ENCODE measurements at regions not wholly inside any gene's neighbourhood (a gene's known extent, or its start where the extent isn't known, plus 50 kb on each side); places are given as distances from the start of the nearest gene placed in this dataset.
"Not testable (repeated sequence)": the region's sequence is repeated elsewhere in the genome, so short reads cannot be mapped to it uniquely, and the experiment has no call there.

GRCh38 chr4:104549736-104550135 is 55.0 kb upstream of the CXXC4 start:
- no peak for DNase-seq (ENCODE audit: low spot score)

GRCh38 chr4:104559502-104559901 is 64.8 kb upstream of the CXXC4 start:
- no peak for DNase-seq (ENCODE audit: low spot score)

- peak; percentile 18 for DNase-seq (ENCODE audit: low spot score)
Observed at GRCh38 chr4:104571341-104571740, 76.6 kb upstream of the CXXC4 start.

DNA sequence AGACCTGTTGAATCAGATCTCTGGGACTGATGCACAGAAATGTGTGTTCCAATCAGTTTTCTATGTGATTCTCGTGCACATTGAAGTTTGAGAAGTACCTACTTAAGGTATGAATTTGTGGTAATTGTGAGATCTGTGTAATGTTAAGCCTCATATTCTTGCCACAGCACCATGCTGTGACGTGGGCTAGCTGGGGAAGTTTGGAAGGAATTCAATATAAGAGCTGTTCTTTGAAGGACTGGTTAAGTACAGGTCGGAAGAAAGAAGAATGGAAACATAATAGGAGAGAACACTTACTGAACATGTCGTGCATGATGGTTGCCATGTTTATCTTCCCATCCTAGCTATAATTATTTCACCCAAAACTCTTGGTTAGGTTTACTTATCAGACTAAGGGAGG is 79.7 kb upstream of the CXXC4 start:
- DNase-seq (ENCODE audit: low spot score): no peak

DNA sequence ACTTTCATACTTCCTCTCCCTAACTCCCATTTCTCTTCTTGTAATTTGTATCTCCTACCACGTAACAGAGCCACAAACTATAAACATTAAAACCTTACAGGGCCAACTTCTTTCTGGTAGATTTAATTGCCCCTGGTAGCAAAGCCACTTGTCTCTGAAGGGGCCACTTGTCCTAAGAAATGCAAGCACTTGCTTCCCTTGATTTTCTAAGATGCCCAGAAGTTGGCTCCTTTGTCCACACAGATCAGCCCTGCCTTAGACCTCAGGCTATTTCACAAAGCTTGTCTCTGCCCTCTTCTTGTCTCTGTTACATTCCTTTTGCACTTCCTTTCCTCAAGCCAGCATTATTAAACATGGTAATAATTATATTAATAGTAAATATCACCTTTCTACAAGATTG is 80.6 kb upstream of the CXXC4 start:
- DNase-seq (ENCODE audit: low spot score): no peak

GRCh38 chr4:104577405-104577804 is 82.7 kb upstream of the CXXC4 start:
- no peak for DNase-seq (ENCODE audit: low spot score)

DNA sequence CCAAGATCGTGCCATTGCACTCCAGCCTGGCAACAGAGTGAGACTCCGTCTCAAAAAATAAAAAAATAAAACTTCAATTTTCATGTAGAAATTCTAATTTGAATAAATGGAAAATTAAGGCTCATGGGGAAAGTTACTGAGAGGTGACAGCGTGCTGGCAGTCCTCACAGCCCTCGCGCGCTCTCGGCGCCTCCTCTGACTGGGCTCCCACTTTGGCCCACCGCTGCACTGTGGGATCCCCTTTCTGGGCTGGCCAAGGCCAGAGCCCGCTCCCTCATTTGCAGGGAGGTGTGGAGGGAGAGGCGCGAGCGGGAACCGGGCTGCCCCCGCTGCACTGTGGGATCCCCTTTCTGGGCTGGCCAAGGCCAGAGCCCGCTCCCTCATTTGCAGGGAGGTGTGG is 86.8 kb upstream of the CXXC4 start:
- not testable (repeated sequence) for DNase-seq (ENCODE audit: low spot score)

DNA sequence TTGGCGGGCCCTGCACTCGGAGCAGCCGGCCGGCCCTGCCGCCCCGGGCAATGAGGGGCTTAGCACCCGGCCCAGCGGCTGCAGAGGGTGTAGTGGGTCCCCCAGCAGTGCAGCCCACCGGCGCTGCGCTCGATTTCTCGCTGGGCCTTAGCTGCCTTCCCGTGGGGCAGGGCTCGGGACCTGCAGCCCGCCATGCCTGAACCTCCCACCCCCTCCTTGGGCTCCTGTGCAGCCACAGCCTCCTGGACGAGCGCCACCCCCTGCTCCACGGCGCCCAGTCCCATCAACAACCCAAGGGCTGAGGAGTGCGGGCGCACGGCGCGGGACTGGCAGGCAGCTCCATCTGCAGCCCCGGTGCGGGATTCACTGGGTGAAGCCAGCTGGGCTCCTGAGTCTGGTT is 87.4 kb upstream of the CXXC4 start:
- not testable (repeated sequence) for DNase-seq (ENCODE audit: low spot score)

- no peak for DNase-seq (ENCODE audit: low spot score)
Observed at GRCh38 chr4:104589264-104589868, 94.7 kb upstream of the CXXC4 start.

- DNase-seq (ENCODE audit: low spot score): peak; percentile 47
Observed at GRCh38 chr4:104591510-104591911, 96.8 kb upstream of the CXXC4 start.

- DNase-seq (ENCODE audit: low spot score): no peak
Observed at GRCh38 chr4:104592183-104592582, 97.5 kb upstream of the CXXC4 start.

DNA sequence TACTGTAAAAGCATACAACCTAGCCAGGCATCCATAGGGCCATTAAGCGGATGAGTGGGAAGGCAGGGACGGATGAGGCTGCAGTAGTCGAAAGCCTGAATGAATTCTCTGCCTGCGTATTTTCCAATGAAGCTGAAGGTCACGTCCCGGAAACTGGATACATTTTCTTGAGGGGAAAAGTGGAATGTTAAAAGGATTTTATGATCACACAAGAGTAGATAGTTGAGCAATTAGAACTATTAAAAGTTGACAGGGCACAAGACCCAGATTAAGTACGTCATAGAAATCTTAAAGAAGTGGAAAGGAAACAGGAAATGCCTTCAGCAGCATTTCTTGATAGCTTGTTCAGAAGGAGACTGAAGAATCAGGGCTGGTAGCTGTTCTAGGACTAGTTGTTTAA is 98.3 kb upstream of the CXXC4 start:
- no peak for DNase-seq (ENCODE audit: low spot score)

- DNase-seq (ENCODE audit: low spot score): no peak
Observed at GRCh38 chr4:104596189-104596588, 101.5 kb upstream of the CXXC4 start.

DNA sequence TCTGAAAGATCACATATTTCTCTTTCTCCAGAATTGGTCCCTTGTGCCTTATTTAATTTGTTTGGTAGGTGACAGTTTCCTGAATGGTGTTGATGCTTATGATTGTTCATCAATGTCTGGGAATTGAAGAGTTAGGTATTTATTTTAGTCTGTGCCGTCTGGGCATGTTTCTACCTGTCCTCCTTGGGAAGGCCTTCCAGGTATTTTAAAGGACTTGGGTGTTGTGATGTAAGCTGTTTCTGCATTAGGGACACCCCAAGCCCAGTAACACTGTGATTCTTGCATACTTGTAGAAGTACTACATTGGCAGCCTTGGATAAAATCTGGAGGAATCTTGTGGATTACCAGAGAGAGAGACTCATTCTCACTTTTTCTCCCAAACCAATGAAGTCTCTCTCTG is 120.8 kb upstream of the CXXC4 start:
- no peak for DNase-seq (ENCODE audit: low spot score)

DNA sequence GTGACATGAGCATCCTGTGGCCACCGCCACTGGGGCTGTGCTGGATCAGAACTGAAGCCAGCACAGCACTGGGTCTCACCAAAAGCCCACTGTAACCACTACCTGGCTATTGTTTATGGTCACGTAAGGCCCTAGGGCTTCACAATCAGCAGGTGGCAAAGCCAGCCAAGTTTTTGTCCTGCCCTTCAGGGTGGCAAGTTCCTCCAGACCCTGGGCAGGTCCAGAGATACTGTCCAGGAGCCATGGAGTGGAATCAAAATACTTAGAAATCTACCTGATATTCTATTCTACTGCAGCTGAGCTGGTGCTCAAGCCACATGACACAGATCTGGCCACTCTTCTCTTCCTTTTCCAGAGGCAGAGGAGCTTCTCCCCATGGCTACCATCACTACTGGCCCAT is 121.2 kb upstream of the CXXC4 start:
- no peak for DNase-seq (ENCODE audit: low spot score)

DNA sequence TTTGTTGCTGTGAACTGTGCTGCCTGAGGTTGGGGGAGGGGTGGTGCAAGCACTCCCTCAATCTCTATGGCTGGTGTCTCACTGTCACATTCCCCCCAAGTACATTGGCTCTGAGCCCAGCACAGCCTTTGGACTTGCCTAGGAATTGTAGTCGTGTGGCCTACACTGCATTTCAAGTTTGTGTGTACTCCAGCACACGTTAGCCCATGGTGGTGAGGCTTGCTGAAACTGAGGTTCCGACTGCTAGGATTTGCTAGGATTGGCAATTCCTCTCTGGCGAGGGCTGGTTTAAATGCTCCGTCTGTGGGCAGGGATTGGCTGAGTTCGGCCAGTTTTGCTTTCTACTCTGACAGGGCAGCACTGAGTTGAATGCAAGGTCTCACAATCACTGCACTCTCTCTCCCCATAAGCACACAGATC is 121.7 kb upstream of the CXXC4 start:
- DNase-seq (ENCODE audit: low spot score): no peak

- DNase-seq (ENCODE audit: low spot score): no peak
Observed at GRCh38 chr4:104625706-104626105, 131.0 kb upstream of the CXXC4 start.

GRCh38 chr4:104629601-104630000 is 134.9 kb upstream of the CXXC4 start:
- no peak for DNase-seq (ENCODE audit: low spot score)

- no peak for DNase-seq (ENCODE audit: low spot score)
Observed at GRCh38 chr4:104630272-104630671, 135.6 kb upstream of the CXXC4 start.

DNA sequence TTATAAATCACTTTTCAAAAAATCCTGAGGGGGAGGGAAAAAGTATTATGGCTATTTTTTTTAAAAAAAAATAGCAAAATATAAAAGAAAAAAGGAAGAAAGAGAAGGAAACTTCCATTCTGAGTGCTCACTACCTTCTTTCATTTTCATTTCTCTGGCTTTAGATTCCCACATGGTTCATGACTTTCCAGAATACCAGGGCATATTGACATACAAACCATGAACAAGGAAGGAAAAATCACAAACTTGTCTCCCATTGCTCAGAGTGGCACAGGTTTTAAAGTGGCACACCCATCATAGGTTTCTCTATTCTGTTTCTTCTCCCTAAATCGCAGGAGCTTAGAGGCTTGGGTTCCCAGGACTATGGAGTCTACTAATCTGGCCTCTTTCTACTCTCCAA is 136.3 kb upstream of the CXXC4 start:
- no peak for DNase-seq (ENCODE audit: low spot score)

DNA sequence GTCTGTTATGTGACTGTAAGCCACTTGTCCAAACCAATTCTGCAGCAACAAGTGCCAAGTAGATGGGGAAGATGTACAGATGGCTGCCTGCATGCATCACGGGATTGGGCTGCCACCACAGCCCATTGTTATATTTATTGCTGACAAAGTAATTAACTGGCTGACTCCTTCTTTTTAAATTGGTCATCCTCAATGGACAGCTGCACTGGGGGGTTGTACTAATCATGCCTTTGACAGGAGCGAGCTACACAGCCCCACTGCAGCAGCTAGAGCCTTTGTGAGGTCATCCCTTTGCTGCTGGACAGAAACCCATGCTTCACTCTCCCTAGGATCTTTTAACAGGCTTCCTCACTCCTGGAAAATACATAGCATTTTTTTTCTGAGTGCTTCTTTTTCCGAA is 146.7 kb upstream of the CXXC4 start:
- DNase-seq (ENCODE audit: low spot score): no peak

- no peak for DNase-seq (ENCODE audit: low spot score)
Observed at GRCh38 chr4:104642521-104642920, 147.8 kb upstream of the CXXC4 start.

GRCh38 chr4:104643805-104644204 is 149.1 kb upstream of the CXXC4 start:
- DNase-seq (ENCODE audit: low spot score): no peak

DNA sequence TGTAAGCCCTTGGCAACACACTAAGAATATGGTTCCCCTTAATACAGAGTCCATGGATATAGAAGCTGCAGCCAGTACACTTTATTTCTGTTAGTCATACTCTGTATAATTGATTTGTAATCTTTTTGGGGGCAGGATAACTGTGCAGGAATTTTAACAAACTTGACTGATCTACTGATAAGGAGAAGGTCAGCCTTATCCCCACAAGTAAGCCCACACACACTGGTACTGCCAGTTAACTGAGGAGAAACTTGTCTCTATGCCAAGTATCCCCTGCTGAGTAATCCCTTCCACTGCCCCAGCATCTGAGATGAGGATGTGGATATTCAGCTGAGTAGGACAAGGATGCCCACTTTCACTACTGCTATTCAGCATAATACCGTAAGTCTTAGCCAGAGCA is 154.9 kb upstream of the CXXC4 start:
- no peak for DNase-seq (ENCODE audit: low spot score)

Measured in SK-N-DZ (cell line).